BJ (cell line): ENCODE measurements at regions not wholly inside any gene's neighbourhood (a gene's known extent, or its start where the extent isn't known, plus 50 kb on each side); places are given as distances from the start of the nearest gene placed in this dataset.

Experiments used
- CTCF ChIA-PET: fragments of 350-600 bp; formaldehyde crosslinking; extraction: SDS; loops from one replicate; lab custom pipeline; 2021; ENCODE audit warnings: antibody characterized with exemption, inconsistent platforms; lab: Yijun Ruan, JAX
- POLR2A ChIA-PET: fragments of 300-600 bp; sonication (Branson Sonifier 250); formaldehyde crosslinking; extraction: SDS; loops from one replicate; lab custom pipeline; 2021; ENCODE audit warnings: antibody characterized with exemption; lab: Charles Lee
- DNase-seq: peaks from one replicate; pipeline ENCODE4 v3.0.0-alpha.2; 2011; ENCODE audit warnings: low read depth
- H3K27me3 ChIP-seq: 2 replicates; pipeline ENCODE4 v1.6.0; 2011; ENCODE audit warnings: low read length; ENCODE audit not compliant: control insufficient read depth, insufficient read depth
- H3K36me3 ChIP-seq: 2 replicates; pipeline ENCODE4 v1.5.1; 2011; ENCODE audit warnings: low read length; ENCODE audit not compliant: control insufficient read depth, insufficient read depth
- H3K4me3 ChIP-seq: 2 replicates; pipeline ENCODE4 v1.5.1; 2011; ENCODE audit warnings: low read depth, mild to moderate bottlenecking, control low read depth, low read length
- TF ChIP-seq, protein P1 (sequence below): IDR thresholded peaks from 2 replicates; pipeline ENCODE4 v1.5.1; 2011; ENCODE audit warnings: low read depth, mild to moderate bottlenecking, control low read depth, inconsistent platforms, low read length, moderate library complexity; ENCODE audit not compliant: insufficient read depth

DNA sequence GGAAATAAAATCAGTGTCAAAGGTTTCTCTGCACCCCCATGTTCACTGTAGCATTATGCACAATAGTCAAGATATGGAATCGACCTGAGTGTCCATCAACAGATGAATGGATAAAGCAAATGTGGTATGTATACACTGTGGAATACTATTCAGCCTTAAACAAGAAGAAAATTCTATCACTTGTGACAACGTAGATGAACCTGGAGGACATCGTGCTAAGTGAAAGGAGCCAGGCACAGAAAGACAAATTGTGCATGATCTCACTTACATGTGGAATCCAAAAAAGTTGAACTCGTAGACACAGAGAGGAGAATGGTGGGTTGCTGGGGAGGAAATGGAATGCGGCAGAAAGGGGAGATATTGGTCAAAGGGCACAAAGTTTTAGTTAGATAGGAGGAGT lies 136.3 kb upstream of the ESR1 start:
- DNase-seq: no peak
- ChIA-PET POLR2A (no interaction called here), CTCF (no interaction called here)
- no peak overlapping the region for H3K4me3 ChIP-seq
- no peaks in the 10 kb centered on the region for H3K36me3 ChIP-seq
- TF ChIP-seq, protein P1, sequence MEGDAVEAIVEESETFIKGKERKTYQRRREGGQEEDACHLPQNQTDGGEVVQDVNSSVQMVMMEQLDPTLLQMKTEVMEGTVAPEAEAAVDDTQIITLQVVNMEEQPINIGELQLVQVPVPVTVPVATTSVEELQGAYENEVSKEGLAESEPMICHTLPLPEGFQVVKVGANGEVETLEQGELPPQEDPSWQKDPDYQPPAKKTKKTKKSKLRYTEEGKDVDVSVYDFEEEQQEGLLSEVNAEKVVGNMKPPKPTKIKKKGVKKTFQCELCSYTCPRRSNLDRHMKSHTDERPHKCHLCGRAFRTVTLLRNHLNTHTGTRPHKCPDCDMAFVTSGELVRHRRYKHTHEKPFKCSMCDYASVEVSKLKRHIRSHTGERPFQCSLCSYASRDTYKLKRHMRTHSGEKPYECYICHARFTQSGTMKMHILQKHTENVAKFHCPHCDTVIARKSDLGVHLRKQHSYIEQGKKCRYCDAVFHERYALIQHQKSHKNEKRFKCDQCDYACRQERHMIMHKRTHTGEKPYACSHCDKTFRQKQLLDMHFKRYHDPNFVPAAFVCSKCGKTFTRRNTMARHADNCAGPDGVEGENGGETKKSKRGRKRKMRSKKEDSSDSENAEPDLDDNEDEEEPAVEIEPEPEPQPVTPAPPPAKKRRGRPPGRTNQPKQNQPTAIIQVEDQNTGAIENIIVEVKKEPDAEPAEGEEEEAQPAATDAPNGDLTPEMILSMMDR: no peak
- no peaks in the 10 kb centered on the region for H3K27me3 ChIP-seq

DNA sequence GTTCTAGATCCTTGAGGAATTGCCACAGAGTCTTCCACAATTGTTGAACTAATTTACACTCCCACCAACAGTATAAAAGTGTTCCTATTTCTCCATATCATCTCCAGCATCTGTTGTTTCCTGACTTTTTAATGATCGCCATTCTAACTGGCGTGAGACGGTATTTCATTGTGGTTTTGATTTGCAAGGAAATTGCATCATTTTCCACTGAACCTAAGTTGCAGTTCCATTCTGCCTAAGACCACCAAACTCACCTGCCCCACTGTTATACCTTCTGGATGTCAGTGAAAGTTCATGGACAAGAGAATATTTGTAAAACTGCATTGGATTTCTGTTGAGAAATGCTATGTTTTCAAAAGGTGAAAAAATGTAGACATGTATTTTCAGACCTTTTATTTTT lies 132.9 kb upstream of the ESR1 start:
- TF ChIP-seq, protein P1: no peak
- CTCF ChIA-PET: no interaction called here
- no peaks in the 10 kb centered on the region for H3K27me3 ChIP-seq
- POLR2A ChIA-PET: no interaction called here
- H3K36me3 ChIP-seq: no peaks in the 10 kb centered on the region
- DNase-seq: no peak
- H3K4me3 ChIP-seq: no peak overlapping the region

DNA sequence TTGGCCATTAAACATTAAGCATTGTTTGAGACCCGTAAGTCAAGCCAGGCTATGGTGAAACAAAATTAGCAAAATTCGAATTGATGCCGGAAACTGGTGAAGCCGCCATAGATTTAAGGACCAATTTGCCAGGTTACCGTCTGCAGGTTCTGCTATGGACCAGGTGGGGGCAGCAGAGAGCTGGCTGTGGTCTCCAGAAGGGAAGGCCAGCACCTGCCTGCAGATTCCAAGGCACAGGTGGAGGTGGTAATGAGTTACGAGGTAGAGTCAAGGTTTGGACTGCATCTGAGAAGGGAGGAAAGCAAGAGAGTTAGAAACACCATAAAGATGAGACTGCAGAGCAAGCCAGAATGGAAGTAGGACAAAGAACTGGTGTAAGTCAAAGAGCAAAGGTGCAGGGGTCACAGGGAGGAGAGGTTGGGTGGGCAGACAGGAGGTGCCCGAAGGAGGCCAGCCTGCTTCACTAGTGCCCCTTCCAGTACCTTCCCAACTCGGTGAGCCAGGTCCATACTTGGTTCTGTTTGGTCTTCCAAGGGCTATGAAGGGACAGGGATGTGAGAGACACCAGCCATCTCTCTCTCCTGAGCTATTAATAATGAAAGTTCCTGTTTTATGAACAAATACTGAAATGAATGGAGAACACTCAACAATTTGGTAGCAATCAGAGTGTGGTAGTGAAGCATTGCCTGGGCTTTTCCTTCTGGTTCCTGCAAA lies 131.6 kb upstream of the ESR1 start:
- Histone ChIP-seq H3K36me3 (no peaks in the 10 kb centered on the region), H3K4me3 (no peak overlapping the region), H3K27me3 (peaks cover 2% of the 10 kb centered on the region; the same call in 1 of the 2 replicates)
- CTCF ChIA-PET: no interaction called here
- no peak for DNase-seq
- TF ChIP-seq, protein P1: peak; percentile 79
- POLR2A ChIA-PET: no interaction called here

DNA sequence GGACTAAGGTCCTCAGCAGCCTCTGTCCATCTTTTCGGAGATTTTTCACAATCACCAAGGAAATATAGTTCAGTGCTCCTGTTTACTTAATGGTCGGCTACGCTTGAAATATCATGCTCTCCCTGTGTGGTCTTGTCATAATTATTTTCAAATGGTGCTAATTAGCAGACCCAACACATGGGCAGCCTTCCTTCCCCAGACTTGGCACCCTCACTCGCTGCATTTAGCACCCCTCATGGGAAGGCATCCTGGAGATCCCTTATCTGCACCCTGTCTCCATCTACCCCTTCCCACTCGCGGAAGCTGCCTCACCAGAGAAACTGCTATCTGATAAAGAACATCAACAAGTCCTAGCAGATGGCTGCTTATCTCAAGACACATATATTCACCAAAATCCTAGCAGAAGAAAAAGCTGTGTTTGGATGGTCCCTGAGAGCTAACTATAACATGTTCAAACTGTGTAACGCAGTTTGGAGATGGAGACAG lies 131.0 kb upstream of the ESR1 start:
- TF ChIP-seq, protein P1: no peak
- no peak for DNase-seq
- Histone ChIP-seq H3K27me3 (peaks cover 2% of the 10 kb centered on the region; the same call in 1 of the 2 replicates), H3K36me3 (no peaks in the 10 kb centered on the region), H3K4me3 (no peak overlapping the region)
- POLR2A ChIA-PET: no interaction called here
- CTCF ChIA-PET: no interaction called here

DNA sequence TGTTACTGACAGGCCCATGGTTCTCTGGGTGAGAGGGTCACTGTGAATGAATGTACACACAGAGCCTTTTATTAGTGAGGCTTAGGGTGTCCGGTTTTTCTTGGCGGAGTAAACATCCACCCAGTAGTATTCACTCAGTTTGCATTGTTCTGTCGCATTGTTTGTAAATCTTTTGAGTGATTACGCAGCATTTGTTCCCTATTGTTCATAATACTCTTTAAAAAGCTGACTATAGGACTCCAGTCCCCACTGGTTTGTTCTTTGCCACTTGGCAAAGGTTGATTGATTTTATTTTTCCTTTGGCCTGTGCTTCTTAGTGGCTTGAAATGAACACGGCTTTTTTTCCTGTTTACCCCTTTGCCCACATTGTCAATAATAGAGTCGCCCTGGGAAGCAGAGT lies 130.1 kb upstream of the ESR1 start:
- no peak for DNase-seq
- no peak overlapping the region for H3K4me3 ChIP-seq
- POLR2A ChIA-PET: no interaction called here
- TF ChIP-seq, protein P1: no peak
- CTCF ChIA-PET: interaction anchor here (0.6 kb wide), 1 partner anchor 64 kb away, joined by 3 read pairs; no protein-coding TSS in a partner anchor
- H3K36me3 ChIP-seq: no peaks in the 10 kb centered on the region
- peaks cover 2% of the 10 kb centered on the region; the same call in 1 of the 2 replicates for H3K27me3 ChIP-seq
